HCT116 (cell line): ENCODE measurements at regions not wholly inside any gene's neighbourhood (a gene's known extent, or its start where the extent isn't known, plus 50 kb on each side); places are given as distances from the start of the nearest gene placed in this dataset.

Source experiments
- ATAC-seq: fragments of 200-7000 bp; cut with Tn5 transposase; 2 replicates; pipeline ENCODE4 v1.9.1; 2020; ENCODE audit warnings: mild to moderate bottlenecking, moderate library complexity
- BruUV-seq: library from RNA; stranded (reverse); fragments of 400-500 nt; replicated peaks from 2 replicates; lab custom pipeline; 2021; lab: Mats Ljungman, UMichigan
- CTCF ChIA-PET: fragments of 300-600 bp; sonication (Branson Sonifier 250); formaldehyde crosslinking; loops from one replicate; lab custom pipeline; 2021; ENCODE audit warnings: antibody characterized with exemption; lab: Charles Lee
- POLR2A ChIA-PET: fragments of 300-600, 350-600 bp; sonication (Branson Sonifier 250); formaldehyde crosslinking; loops from one replicate; lab custom pipeline; 2021; ENCODE audit warnings: antibody characterized with exemption; lab: Charles Lee
- RAD21 ChIA-PET, 2 experiments: fragments of 300-600 bp; sonication (Branson Sonifier 250); formaldehyde crosslinking; loops; one replicate each; lab custom pipeline; 2023; ENCODE audit warnings: low total read pairs in 2 of 2; ENCODE audit not compliant: uncharacterized antibody in 2 of 2, unreplicated experiment in 2 of 2, low non-redundant PET in 1 of 2; lab: Charles Lee
- DNase-seq: peaks from one replicate; pipeline ENCODE4 v3.0.0-alpha.2; 2010; ENCODE audit warnings: low read depth, low spot score
- H2AFZ ChIP-seq: fragments of 200-600 bp; shearing (Covaris generic), sonication (generic); 2 replicates; pipeline ENCODE4 v1.6.1; 2017; ENCODE audit warnings: low read depth, mixed run types, mixed read lengths, antibody characterized with exemption, low read length; ENCODE audit not compliant: poor library complexity, severe bottlenecking
- H3K27ac ChIP-seq: 2 replicates; pipeline ENCODE4 v1.5.1; 2012; ENCODE audit warnings: low read depth, low read length
- H3K27me3 ChIP-seq: fragments of 200-600 bp; sonication (generic); 2 replicates; pipeline ENCODE4 v1.6.1; 2016; ENCODE audit warnings: mixed run types, low read length, mixed read lengths; ENCODE audit not compliant: insufficient read depth
- H3K36me3 ChIP-seq, 2 experiments: fragments of 200-500 bp in 1 of 2; fragments of 200-600 bp in 1 of 2; sonication (Bioruptor generic) in 1 of 2; sonication (generic) in 1 of 2; 2 replicates each; pipeline versions ENCODE4 v1.5.1 to v1.6.1; 2014 to 2016; ENCODE audit warnings: low read length in 2 of 2, inconsistent platforms in 1 of 2, mixed read lengths in 1 of 2, mixed run types in 1 of 2; ENCODE audit not compliant: insufficient read depth in 2 of 2, control insufficient read depth in 1 of 2
- H3K4me1 ChIP-seq, 2 experiments: fragments of 200-600 bp in 1 of 2; sonication (generic) in 1 of 2; 2 replicates each; pipeline versions ENCODE4 v1.5.1 to v1.6.1; 2012 to 2017; ENCODE audit warnings: low read length in 2 of 2, inconsistent platforms in 1 of 2, mild to moderate bottlenecking in 1 of 2, mixed read lengths in 1 of 2, mixed run types in 1 of 2, moderate library complexity in 1 of 2; ENCODE audit not compliant: insufficient read depth in 2 of 2, control insufficient read depth in 1 of 2
- H3K4me2 ChIP-seq: fragments of 200-600 bp; sonication (generic); 2 replicates; pipeline ENCODE4 v1.6.1; 2017; ENCODE audit warnings: mixed run types, low read length, mixed read lengths
- H3K4me3 ChIP-seq, 2 experiments: fragments of 200-600 bp in 1 of 2; sonication (generic) in 1 of 2; replicated peaks in 1 of 2; 2 replicates each; pipeline ENCODE4 v1.5.1; 2011 to 2016; ENCODE audit warnings: low read length in 2 of 2, control low read depth in 1 of 2, low read depth in 1 of 2, mild to moderate bottlenecking in 1 of 2, mixed read lengths in 1 of 2, mixed run types in 1 of 2
- H3K79me2 ChIP-seq: fragments of 200-600 bp; sonication (generic); 2 replicates; pipeline ENCODE4 v1.6.1; 2017; ENCODE audit warnings: mild to moderate bottlenecking, mixed run types, low read length, moderate library complexity, mixed read lengths; ENCODE audit not compliant: insufficient read depth
- H3K9ac ChIP-seq: fragments of 200-600 bp; sonication (generic); 2 replicates; pipeline ENCODE4 v1.6.1; 2016; ENCODE audit warnings: low read length, mixed read lengths
- H3K9me2 ChIP-seq: fragments of 200-600 bp; sonication (generic), shearing (Covaris generic); 2 replicates; pipeline ENCODE4 v1.6.1; 2017; ENCODE audit warnings: mixed run types, mild to moderate bottlenecking, moderate library complexity; ENCODE audit not compliant: insufficient read depth
- H3K9me3 ChIP-seq, 2 experiments: fragments of 200-500 bp in 1 of 2; fragments of 200-600 bp in 1 of 2; sonication (Bioruptor generic) in 1 of 2; sonication (generic) in 1 of 2; 2 replicates each; pipeline ENCODE4 v1.6.1; 2014 to 2017; ENCODE audit warnings: low read length in 2 of 2, mixed read lengths in 2 of 2, inconsistent platforms in 1 of 2, low read depth in 1 of 2, mild to moderate bottlenecking in 1 of 2, mixed run types in 1 of 2, moderate library complexity in 1 of 2; ENCODE audit not compliant: control insufficient read depth in 1 of 2, insufficient read depth in 1 of 2
- H4K20me1 ChIP-seq: fragments of 200-600 bp; sonication (generic), shearing (Covaris generic); 2 replicates; pipeline ENCODE4 v1.6.1; 2017; ENCODE audit warnings: mixed run types, mild to moderate bottlenecking, moderate library complexity; ENCODE audit not compliant: insufficient read depth
- ATF3 ChIP-seq: IDR thresholded peaks from 2 replicates; pipeline ENCODE4 v1.6.1; 2012
- CEBPB ChIP-seq: IDR thresholded peaks from 2 replicates; pipeline ENCODE4 v1.6.1; 2012; ENCODE audit warnings: low read depth
- CTCF ChIP-seq, 3 experiments: fragments of 200-600 bp in 1 of 3; sonication (generic) in 1 of 3; IDR thresholded peaks in 2 of 3; conservative IDR thresholded peaks in 1 of 3; 2 replicates each; pipeline ENCODE4 v1.5.1; 2012 to 2017; ENCODE audit warnings: low read depth in 2 of 3, low read length in 2 of 3, antibody characterized with exemption in 1 of 3, borderline replicate concordance in 1 of 3, control low read depth in 1 of 3, mild to moderate bottlenecking in 1 of 3, mixed read lengths in 1 of 3, mixed run types in 1 of 3, moderate library complexity in 1 of 3; ENCODE audit not compliant: insufficient read depth in 1 of 3
- ELF1 ChIP-seq: IDR thresholded peaks from 2 replicates; pipeline ENCODE4 v1.6.1; 2012; ENCODE audit warnings: low read depth, borderline replicate concordance
- EZH2 ChIP-seq: fragments of 200-600 bp; sonication (generic); IDR thresholded peaks from 2 replicates; pipeline ENCODE4 v1.6.1; 2017; ENCODE audit warnings: antibody characterized with exemption, mixed run types
- EZH2phosphoT487 ChIP-seq: fragments of 200-600 bp; IDR thresholded peaks from 2 replicates; pipeline ENCODE4 v1.6.1; 2018; ENCODE audit warnings: antibody characterized with exemption, borderline replicate concordance
- FOSL1 ChIP-seq: IDR thresholded peaks from 2 replicates; pipeline ENCODE4 v1.6.1; 2012; ENCODE audit warnings: low read depth
- JUND ChIP-seq: IDR thresholded peaks from 2 replicates; pipeline ENCODE4 v1.6.1; 2012
- MAX ChIP-seq: IDR thresholded peaks from 2 replicates; pipeline ENCODE4 v1.6.1; 2012
- POLR2A ChIP-seq: IDR thresholded peaks from 2 replicates; pipeline ENCODE4 v1.7.0; 2011; ENCODE audit warnings: borderline replicate concordance; ENCODE audit not compliant: insufficient read depth, insufficient read length; ENCODE audit errors: extremely low read depth
- POLR2AphosphoS5 ChIP-seq: IDR thresholded peaks from 2 replicates; pipeline ENCODE4 v1.6.1; 2011; ENCODE audit warnings: mild to moderate bottlenecking, low read depth, low read length, moderate library complexity
- RAD21 ChIP-seq: IDR thresholded peaks from 2 replicates; pipeline ENCODE4 v1.6.1; 2012; ENCODE audit warnings: low read depth, mild to moderate bottlenecking
- SIN3A ChIP-seq: IDR thresholded peaks from 2 replicates; pipeline ENCODE4 v1.6.1; 2012; ENCODE audit warnings: low read depth
- TCF7L2 ChIP-seq: IDR thresholded peaks from 2 replicates; pipeline ENCODE4 v1.7.0; 2011; ENCODE audit warnings: borderline replicate concordance, inconsistent platforms; ENCODE audit not compliant: insufficient read depth, insufficient read length; ENCODE audit errors: extremely low read depth
- YY1 ChIP-seq: IDR thresholded peaks from 2 replicates; pipeline ENCODE4 v1.6.1; 2011; ENCODE audit warnings: low read length, low read depth, moderate library complexity, mild to moderate bottlenecking; ENCODE audit not compliant: insufficient replicate concordance; ENCODE audit errors: extremely low read depth
- ZBTB33 ChIP-seq: IDR thresholded peaks from 2 replicates; pipeline ENCODE4 v1.6.1; 2011; ENCODE audit warnings: mild to moderate bottlenecking, low read length, moderate library complexity; ENCODE audit not compliant: insufficient replicate concordance; ENCODE audit errors: extremely low read depth
- ZFX ChIP-seq: fragments of 450-650 bp; IDR thresholded peaks from 2 replicates; pipeline ENCODE4 v1.6.1; 2017
- intact Hi-C: fragments of 100-400 bp; cut with micrococcal nuclease; formaldehyde crosslinking; loops from 2 replicates; pipeline ENCODE4 v1.10.0; 2022

GRCh38 chr18:78830826-78831225 lies 148.8 kb upstream of the SALL3 start:
- ChIA-PET CTCF (no interaction called here), RAD21 (no interaction called here), POLR2A (no interaction called here)
- Histone ChIP-seq H3K36me3 (no peaks in the 10 kb centered on the region), H3K9me3 (no peaks in the 10 kb centered on the region), H3K27me3 (peaks cover 3% of the 10 kb centered on the region; the same call in 1 of the 2 replicates), H3K4me3 (no peak overlapping the region), H2AFZ (no peak overlapping the region), H3K9ac (no peak overlapping the region), H3K79me2 (no peaks in the 10 kb centered on the region), H3K27ac (no peak overlapping the region), H4K20me1 (no peaks in the 10 kb centered on the region), H3K4me2 (no peak overlapping the region), H3K9me2 (no peaks in the 10 kb centered on the region)
- BruUV-seq = no TSS peak
- ATAC-seq = no peak
- no peak for DNase-seq
- TF ChIP-seq ATF3 = no peak
- no peak for TF ChIP-seq ZBTB33
- TF ChIP-seq JUND = no peak
- TF ChIP-seq EZH2phosphoT487 = no peak
- no peak for TF ChIP-seq MAX
- no peak for TF ChIP-seq TCF7L2
- TF ChIP-seq CTCF (IDR thresholded peaks at IDR 0.05 in 2 of 3, conservative IDR thresholded peaks at IDR 0.05 in 1 of 3; ENCODE audit: borderline replicate concordance in 1 of 3, insufficient read depth in 1 of 3, low read depth in 2 of 3, low read length in 2 of 3) = no peak
- TF ChIP-seq FOSL1 = no peak
- TF ChIP-seq POLR2A = no peak
- no peak for TF ChIP-seq EZH2
- no peak for TF ChIP-seq POLR2AphosphoS5
- TF ChIP-seq RAD21 = no peak
- no peak for TF ChIP-seq SIN3A
- no peak for TF ChIP-seq ELF1
- TF ChIP-seq ZFX = no peak
- no peak for TF ChIP-seq CEBPB
- no peak for TF ChIP-seq YY1
- TF ChIP-seq, all 23 proteins: peak for 0
- H3K4me1 ChIP-seq = no peaks in the 10 kb centered on the region
- intact Hi-C loops = no loop called here
